Ishikawa (cell line): ENCODE measurements at regions not wholly inside any gene's neighbourhood (a gene's known extent, or its start where the extent isn't known, plus 50 kb on each side); places are given as distances from the start of the nearest gene placed in this dataset.

Experiments
- CEBPB ChIP-seq: IDR thresholded peaks from 2 replicates; pipeline ENCODE4 v1.6.1; 2012
- CREB1 ChIP-seq: IDR thresholded peaks from 2 replicates; pipeline ENCODE4 v1.6.1; 2012; ENCODE audit warnings: low read depth
- EGR1 ChIP-seq: IDR thresholded peaks from 2 replicates; pipeline ENCODE4 v1.6.1; 2012
- EP300 ChIP-seq: IDR thresholded peaks from 2 replicates; pipeline ENCODE4 v1.6.1; 2012; ENCODE audit warnings: borderline replicate concordance
- FOXM1 ChIP-seq: IDR thresholded peaks from 2 replicates; pipeline ENCODE4 v1.6.1; 2012; ENCODE audit warnings: low read depth, borderline replicate concordance
- MAX ChIP-seq: IDR thresholded peaks from 2 replicates; pipeline ENCODE4 v1.6.1; 2012
- NFIC ChIP-seq: IDR thresholded peaks from 2 replicates; pipeline ENCODE4 v1.6.1; 2012
- RAD21 ChIP-seq: IDR thresholded peaks from 2 replicates; pipeline ENCODE4 v1.6.1; 2012; ENCODE audit warnings: low read depth
- REST ChIP-seq: IDR thresholded peaks from 2 replicates; pipeline ENCODE4 v1.6.1; 2012; ENCODE audit warnings: low read depth, mild to moderate bottlenecking
- TAF1 ChIP-seq: IDR thresholded peaks from 2 replicates; pipeline ENCODE4 v1.6.1; 2012; ENCODE audit warnings: low read depth, mild to moderate bottlenecking
- TCF12 ChIP-seq: IDR thresholded peaks from 2 replicates; pipeline ENCODE4 v1.6.1; 2012; ENCODE audit warnings: low read depth
- TEAD4 ChIP-seq: IDR thresholded peaks from 2 replicates; pipeline ENCODE4 v1.6.1; 2012
- USF1 ChIP-seq: IDR thresholded peaks from 2 replicates; pipeline ENCODE4 v1.6.1; 2012
- YY1 ChIP-seq: IDR thresholded peaks from 2 replicates; pipeline ENCODE4 v1.6.1; 2012; ENCODE audit warnings: low read depth
- ZBTB7A ChIP-seq: IDR thresholded peaks from 2 replicates; pipeline ENCODE4 v1.6.1; 2012; ENCODE audit warnings: low read depth

GRCh38 chr6:170232186-170233002 lies 58.5 kb downstream of the DLL1 start:
- TF ChIP-seq ZBTB7A, result no peak
- TF ChIP-seq YY1, result no peak
- TF ChIP-seq EP300, result no peak
- TF ChIP-seq EGR1, result no peak
- no peak for TF ChIP-seq TEAD4
- TF ChIP-seq MAX, result no peak
- no peak for TF ChIP-seq REST
- TF ChIP-seq TCF12, result no peak
- TF ChIP-seq NFIC, result no peak
- no peak for TF ChIP-seq RAD21
- no peak for TF ChIP-seq CEBPB

- TF ChIP-seq RAD21 (no peak), ZBTB7A (no peak), FOXM1 (no peak), USF1 (no peak), MAX (no peak), NFIC (no peak), TAF1 (no peak), TCF12 (no peak), EP300 (no peak)
Observed at GRCh38 chr6:170231293-170232185, 59.3 kb downstream of the DLL1 start.

- TF ChIP-seq REST, result no peak
- no peak for TF ChIP-seq TCF12
- TF ChIP-seq FOXM1, result no peak
- TF ChIP-seq MAX, result no peak
- TF ChIP-seq TAF1, result no peak
- no peak for TF ChIP-seq TEAD4
- no peak for TF ChIP-seq USF1
- TF ChIP-seq CREB1, result no peak
- no peak for TF ChIP-seq EGR1
- TF ChIP-seq EP300, result no peak
- TF ChIP-seq ZBTB7A, result no peak
Observed at GRCh38 chr6:170230520-170231292, 60.2 kb downstream of the DLL1 start.

- TF ChIP-seq CEBPB, result no peak
- no peak for TF ChIP-seq USF1
- no peak for TF ChIP-seq TCF12
- TF ChIP-seq ZBTB7A, result no peak
- TF ChIP-seq YY1, result no peak
- TF ChIP-seq EGR1, result no peak
- TF ChIP-seq FOXM1, result no peak
- TF ChIP-seq EP300, result no peak
- no peak for TF ChIP-seq MAX
- no peak for TF ChIP-seq NFIC
- TF ChIP-seq TAF1, result no peak
- no peak for TF ChIP-seq CREB1
- TF ChIP-seq RAD21, result no peak
- TF ChIP-seq REST, result no peak
- TF ChIP-seq TEAD4, result no peak
Observed at GRCh38 chr6:170229851-170230519, 60.9 kb downstream of the DLL1 start.
